ENCODE measurements at regions not wholly inside any gene's neighbourhood (a gene's known extent, or its start where the extent isn't known, plus 50 kb on each side); places are given as distances from the start of the nearest gene placed in this dataset.

DNA sequence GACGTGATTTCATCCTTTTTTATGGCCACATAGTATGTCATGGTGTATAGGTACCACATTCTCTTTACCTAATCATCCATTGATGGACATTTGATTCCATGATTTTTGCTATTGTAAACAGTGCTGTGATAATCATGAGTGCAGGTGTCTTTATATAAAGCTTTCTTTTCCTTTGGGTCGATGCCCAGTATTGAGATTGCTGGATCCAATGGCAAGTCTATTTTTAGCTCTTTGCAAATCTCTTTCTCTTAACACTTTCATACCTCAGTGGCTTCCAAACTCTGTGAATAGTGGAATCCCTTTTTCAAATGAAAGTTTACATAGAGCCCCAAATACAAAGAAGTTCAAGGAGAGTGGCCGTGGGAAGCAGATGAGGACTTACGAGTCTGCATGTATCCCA is 105.8 kb upstream of the SPTLC3 start:
- Histone ChIP-seq H3K9me3 (ENCODE audit: control insufficient read depth, low read length) (no peaks in the 10 kb centered on the region), H3K27ac (ENCODE audit: low read length) (peak overlapping the region; percentile 25), H3K27me3 (ENCODE audit: control insufficient read depth, insufficient read depth) (no peaks in the 10 kb centered on the region), H3K4me1 (ENCODE audit: control insufficient read depth, insufficient read depth, low read length) (no peaks in the 10 kb centered on the region), H3K4me3 (ENCODE audit: low read length) (no peak overlapping the region)
- peak; percentile 50 to 63 for ATAC-seq
- intact Hi-C loops (cut with DNase I): no loop called here
- no peak for DNase-seq
- WGBS: 51% methylated on average over 4 of the region's 4 CpGs

DNA sequence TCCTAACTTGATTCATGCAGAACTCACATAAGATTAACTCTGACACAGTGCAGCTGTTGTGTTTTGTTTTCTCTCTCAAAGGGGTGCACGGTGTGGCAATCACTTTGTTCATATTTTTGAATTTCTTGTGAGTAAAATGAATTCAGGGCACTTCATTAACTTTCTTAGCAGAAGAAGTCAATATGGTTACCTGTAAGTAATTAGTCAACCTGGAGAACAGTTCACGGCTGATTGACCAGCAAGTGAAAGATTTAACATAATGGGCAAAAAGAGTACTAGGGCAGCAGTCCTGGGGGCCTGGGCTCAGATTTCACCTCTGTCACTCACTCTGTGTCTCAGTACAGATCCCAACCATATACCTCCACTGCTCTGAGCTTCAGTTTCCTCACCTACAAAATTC is 102.4 kb upstream of the SPTLC3 start:
- DNase-seq (no peak), ATAC-seq (no peak)
- H3K9me3 ChIP-seq (ENCODE audit: control insufficient read depth, low read length): no peaks in the 10 kb centered on the region
- H3K27me3 ChIP-seq (ENCODE audit: control insufficient read depth, insufficient read depth): no peaks in the 10 kb centered on the region
- no peaks in the 10 kb centered on the region for H3K4me1 ChIP-seq (ENCODE audit: control insufficient read depth, insufficient read depth, low read length)
- intact Hi-C loops (cut with DNase I): no loop called here
- no peak overlapping the region for H3K27ac ChIP-seq (ENCODE audit: low read length)
- no peak overlapping the region for H3K4me3 ChIP-seq (ENCODE audit: low read length)
- WGBS: 71% methylated on average over 2 of the region's 2 CpGs

DNA sequence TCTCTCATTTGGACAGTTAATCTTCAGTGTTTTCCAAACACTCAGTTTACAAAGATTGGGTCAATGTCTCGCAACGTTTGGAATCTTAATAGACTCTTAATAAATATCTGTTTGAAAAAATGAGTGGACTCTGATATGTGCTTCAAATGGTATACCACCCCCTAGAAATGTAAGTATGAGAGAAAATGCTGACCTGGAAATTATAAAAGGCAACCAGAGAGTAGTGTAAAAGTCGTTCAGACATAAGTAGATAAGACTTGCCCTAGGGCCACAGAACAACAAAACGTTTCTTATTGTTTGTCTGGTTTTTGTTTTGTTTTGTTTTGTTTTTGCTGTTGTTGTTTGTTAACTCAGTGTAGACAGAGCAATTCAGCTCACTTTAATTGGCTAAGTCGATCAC is 97.4 kb upstream of the SPTLC3 start:
- no peak for DNase-seq
- Histone ChIP-seq H3K4me1 (ENCODE audit: control insufficient read depth, insufficient read depth, low read length) (no peaks in the 10 kb centered on the region), H3K27ac (ENCODE audit: low read length) (no peak overlapping the region), H3K9me3 (ENCODE audit: control insufficient read depth, low read length) (no peaks in the 10 kb centered on the region), H3K4me3 (ENCODE audit: low read length) (no peak overlapping the region), H3K27me3 (ENCODE audit: control insufficient read depth, insufficient read depth) (no peaks in the 10 kb centered on the region)
- 67% methylated on average over 5 of the region's 5 CpGs for WGBS
- ATAC-seq: no peak
- intact Hi-C loops (cut with DNase I): no loop called here

DNA sequence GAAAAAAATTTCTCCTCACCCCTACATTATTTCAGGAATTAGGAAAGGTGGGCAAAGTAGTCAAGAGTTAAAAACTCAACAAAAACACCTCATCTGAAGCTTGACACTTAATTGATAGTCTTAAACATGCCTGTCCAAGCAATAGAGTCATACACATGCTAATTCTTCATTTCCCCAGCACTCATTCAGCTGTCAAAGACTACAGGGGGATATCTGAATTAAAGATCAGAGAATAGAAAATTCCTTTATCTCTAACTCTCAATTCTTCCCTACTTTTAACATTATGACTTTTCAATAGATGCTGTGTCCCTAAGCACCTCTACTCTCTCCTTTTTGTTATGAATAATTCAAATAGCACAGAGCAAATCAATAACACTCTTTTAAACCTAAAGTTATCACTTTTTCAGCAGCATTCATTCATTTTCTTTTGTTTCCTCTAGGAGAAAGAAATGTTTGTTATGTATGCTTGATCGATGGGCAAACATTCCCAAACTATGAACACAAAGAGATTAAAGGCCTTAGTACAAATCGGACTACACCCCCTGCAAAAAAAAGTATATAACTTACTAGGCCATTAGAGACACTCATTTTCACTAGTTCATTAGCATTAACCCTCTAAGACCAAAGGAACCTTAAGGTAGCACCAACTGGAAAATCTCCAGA is 94.9 kb upstream of the SPTLC3 start:
- intact Hi-C loops (cut with DNase I): no loop called here
- Histone ChIP-seq H3K9me3 (ENCODE audit: control insufficient read depth, low read length) (no peaks in the 10 kb centered on the region), H3K4me3 (ENCODE audit: low read length) (no peak overlapping the region), H3K4me1 (ENCODE audit: control insufficient read depth, insufficient read depth, low read length) (no peaks in the 10 kb centered on the region), H3K27ac (ENCODE audit: low read length) (no peak overlapping the region), H3K27me3 (ENCODE audit: control insufficient read depth, insufficient read depth) (no peaks in the 10 kb centered on the region)
- 82% methylated on average over 2 of the region's 2 CpGs for whole genome bisulfite sequencing
- ATAC-seq: no peak
- no peak for DNase-seq

DNA sequence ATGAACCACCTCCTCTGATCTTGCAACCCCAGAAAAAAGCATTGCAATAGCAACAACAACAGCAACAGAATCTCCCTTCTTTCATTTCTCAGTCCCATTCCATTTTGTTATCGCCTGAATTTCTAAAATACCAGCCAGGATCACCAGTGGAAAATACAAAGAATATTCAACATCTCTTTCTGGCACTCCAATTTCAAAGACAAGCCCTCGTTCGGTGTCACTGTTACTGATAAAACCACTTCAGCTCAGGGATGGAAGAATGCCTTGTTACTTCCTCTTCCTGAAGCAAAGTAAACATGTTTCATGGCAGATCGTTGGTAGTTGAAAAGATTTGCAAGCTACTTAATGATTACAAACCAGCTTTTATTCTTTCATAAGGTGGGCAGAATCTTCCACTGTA is 94.0 kb upstream of the SPTLC3 start:
- 15% methylated on average over 4 of the region's 4 CpGs for WGBS
- intact Hi-C loops (cut with DNase I): no loop called here

DNA sequence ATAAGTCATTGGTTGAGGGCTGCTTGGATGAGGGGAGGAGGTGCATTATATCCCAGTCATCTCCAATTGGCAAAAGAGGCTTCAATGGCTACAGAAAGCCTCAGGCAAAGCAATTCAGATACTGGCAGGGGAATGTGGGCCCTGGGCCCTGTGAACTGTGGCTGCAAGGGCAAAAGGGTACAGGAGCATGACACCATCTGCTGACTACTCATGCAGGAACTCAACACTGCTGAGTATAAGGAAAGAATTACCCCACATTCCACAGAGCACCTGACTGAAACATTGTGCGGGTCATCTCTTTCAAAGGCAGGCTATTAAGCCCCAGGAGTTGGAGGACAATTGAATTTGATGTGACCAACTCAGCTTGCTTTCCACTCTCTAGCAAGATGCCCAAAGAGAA is 92.1 kb upstream of the SPTLC3 start:
- no peak for ATAC-seq
- intact Hi-C loops (cut with DNase I): no loop called here
- 92% methylated on average over 1 of the region's 1 CpG for WGBS

More for the DNA sequence above, 94.0 kb upstream of the SPTLC3 start:
- Histone ChIP-seq H3K9me3 (ENCODE audit: control insufficient read depth, low read length) (no peaks in the 10 kb centered on the region), H3K4me3 (ENCODE audit: low read length) (no peak overlapping the region), H3K27me3 (ENCODE audit: control insufficient read depth, insufficient read depth) (no peaks in the 10 kb centered on the region), H3K4me1 (ENCODE audit: control insufficient read depth, insufficient read depth, low read length) (no peaks in the 10 kb centered on the region), H3K27ac (ENCODE audit: low read length) (no peak overlapping the region)
- no peak for ATAC-seq
- DNase-seq: no peak

DNA sequence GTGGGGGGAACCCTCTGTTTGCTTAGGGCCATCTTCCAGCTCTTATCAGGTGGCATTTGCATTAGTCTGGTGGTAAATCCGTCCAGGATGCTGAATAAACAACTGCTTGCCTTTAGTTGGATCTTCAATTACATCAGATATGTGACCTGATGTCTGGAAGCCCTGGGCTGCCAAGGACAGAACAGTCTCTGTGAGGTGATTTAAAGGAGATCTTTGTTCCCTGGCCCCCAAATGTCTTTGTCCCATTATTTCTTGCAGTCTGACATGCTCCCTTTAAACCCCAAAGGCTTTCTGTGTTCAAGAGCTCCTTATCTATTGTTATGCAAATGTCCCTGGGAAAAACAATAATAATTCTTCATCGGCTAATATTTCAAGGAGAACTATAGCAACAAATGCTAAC is 84.6 kb upstream of the SPTLC3 start:
- H3K4me1 ChIP-seq (ENCODE audit: control insufficient read depth, insufficient read depth, low read length): no peaks in the 10 kb centered on the region
- no peak overlapping the region for H3K4me3 ChIP-seq (ENCODE audit: low read length)
- DNase-seq: no peak
- H3K27me3 ChIP-seq (ENCODE audit: control insufficient read depth, insufficient read depth): no peaks in the 10 kb centered on the region
- intact Hi-C loops (cut with DNase I): no loop called here
- ATAC-seq: no peak
- no peaks in the 10 kb centered on the region for H3K9me3 ChIP-seq (ENCODE audit: control insufficient read depth, low read length)
- 5% methylated on average over 2 of the region's 2 CpGs for WGBS
- no peak overlapping the region for H3K27ac ChIP-seq (ENCODE audit: low read length)

More for the DNA sequence above, 92.1 kb upstream of the SPTLC3 start:
- DNase-seq: no peak
- no peak overlapping the region for H3K27ac ChIP-seq (ENCODE audit: low read length)
- H3K27me3 ChIP-seq (ENCODE audit: control insufficient read depth, insufficient read depth): no peaks in the 10 kb centered on the region
- no peaks in the 10 kb centered on the region for H3K4me1 ChIP-seq (ENCODE audit: control insufficient read depth, insufficient read depth, low read length)
- no peak overlapping the region for H3K4me3 ChIP-seq (ENCODE audit: low read length)
- H3K9me3 ChIP-seq (ENCODE audit: control insufficient read depth, low read length): no peaks in the 10 kb centered on the region

DNA sequence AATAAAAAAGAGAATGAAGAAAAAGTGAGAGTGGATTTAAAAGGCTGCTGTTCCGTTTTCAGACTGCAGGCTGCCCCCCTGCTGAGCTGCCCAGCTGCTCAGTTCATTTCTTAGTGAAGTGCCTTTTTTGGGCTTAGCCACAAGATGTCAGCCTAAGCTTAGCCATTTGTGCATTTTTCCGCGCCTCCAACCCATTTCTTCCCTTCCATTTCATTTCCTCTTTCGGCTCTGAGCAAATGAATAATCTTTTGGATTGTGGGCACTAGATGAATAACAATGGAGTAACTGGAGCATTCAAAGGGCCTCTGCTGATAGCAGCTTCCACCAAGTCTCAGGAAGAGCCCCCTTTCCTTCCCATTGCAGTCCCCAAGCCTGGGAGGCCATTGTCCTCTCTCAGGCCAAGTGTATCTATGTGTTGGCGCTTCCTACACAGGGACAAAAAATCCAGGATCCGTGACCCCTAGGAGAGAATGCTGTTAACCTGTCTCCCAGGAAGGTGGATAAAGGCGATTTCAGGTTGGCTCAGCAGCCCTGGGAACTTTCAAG is 83.5 kb upstream of the SPTLC3 start:
- H3K27me3 ChIP-seq (ENCODE audit: control insufficient read depth, insufficient read depth): no peaks in the 10 kb centered on the region
- WGBS: 31% methylated on average over 7 of the region's 7 CpGs
- intact Hi-C loops (cut with DNase I): loop anchor here in 2 of 4 donors (5.0 kb wide), 2 partner anchors 37 to 177 kb away; no protein-coding TSS in a partner anchor
- no peak overlapping the region for H3K4me3 ChIP-seq (ENCODE audit: low read length)
- DNase-seq (peak; percentile 32 to 58 (median 55)), ATAC-seq (peak; percentile 84 to 88)
- H3K27ac ChIP-seq (ENCODE audit: low read length): no peak overlapping the region
- H3K9me3 ChIP-seq (ENCODE audit: control insufficient read depth, low read length): no peaks in the 10 kb centered on the region
- no peaks in the 10 kb centered on the region for H3K4me1 ChIP-seq (ENCODE audit: control insufficient read depth, insufficient read depth, low read length)

DNA sequence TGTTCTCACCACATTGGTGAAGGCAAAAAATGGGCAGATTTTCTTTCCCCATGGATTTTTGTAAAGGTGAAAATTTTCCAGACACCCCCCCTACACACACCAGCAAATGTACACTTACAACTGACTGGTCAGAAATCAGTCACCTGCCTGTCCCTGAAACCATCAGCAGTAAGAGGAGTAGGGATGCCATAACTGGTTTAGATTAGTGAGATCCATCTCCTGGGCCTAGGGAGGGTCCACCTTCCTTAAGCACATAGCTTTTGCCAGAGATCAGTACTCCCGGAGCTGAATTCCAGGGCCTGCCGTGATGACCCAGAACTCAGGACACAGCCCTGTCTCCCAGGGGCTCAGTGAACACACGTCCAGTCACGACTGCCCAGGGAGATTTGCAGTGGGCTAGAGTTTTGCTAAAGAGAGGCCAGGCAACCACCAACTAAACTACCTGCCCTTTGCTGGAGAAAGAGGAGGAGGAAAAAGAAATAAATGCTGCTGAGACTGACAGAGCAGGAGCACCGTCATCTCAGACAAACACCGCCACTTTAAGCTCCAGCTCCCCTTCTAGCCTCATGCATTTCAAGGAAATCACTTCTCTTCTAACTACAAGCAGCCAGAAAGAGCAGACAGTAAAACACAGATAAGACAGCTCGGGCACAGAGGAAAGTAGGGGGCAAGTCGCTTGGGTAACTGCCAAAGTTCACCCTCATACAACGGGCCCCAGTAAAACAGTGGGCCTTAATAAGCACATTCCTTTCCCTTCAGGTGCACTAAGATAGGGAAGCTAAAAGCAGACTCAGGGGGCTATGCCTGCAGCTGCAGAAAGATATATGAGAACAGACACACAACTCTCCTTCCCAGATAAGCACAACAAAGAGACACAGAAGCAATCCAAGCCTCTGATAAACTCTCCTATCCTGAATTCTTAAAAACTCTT is 82.6 kb upstream of the SPTLC3 start:
- ATAC-seq: no peak
- intact Hi-C loops (cut with DNase I): loop anchor here in 2 of 4 donors (5.0 kb wide), 2 partner anchors 36 to 176 kb away; no protein-coding TSS in a partner anchor
- WGBS: 44% methylated on average over 9 of the region's 9 CpGs
- Histone ChIP-seq H3K4me3 (ENCODE audit: low read length) (no peak overlapping the region), H3K9me3 (ENCODE audit: control insufficient read depth, low read length) (no peaks in the 10 kb centered on the region), H3K4me1 (ENCODE audit: control insufficient read depth, insufficient read depth, low read length) (no peaks in the 10 kb centered on the region), H3K27me3 (ENCODE audit: control insufficient read depth, insufficient read depth) (no peaks in the 10 kb centered on the region), H3K27ac (ENCODE audit: low read length) (no peak overlapping the region)
- no peak for DNase-seq

DNA sequence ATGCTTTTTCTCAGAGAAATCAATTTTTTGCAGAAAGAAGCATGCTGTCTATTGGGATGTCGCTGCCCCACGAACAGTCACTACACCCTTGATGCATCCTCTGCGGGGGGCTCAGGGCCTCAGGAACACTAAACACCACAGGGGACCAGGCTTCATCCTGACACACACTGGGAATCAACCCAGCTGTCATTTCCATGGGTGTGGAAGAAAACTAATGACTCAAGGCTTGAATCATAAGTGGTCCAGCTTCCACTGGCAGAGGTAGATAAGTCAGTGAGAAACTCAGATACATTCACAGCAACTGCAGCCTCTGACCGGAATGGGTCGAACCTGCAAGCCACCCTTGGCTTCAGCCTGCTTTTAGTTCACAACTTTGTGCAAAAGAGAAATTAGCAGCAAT is 81.3 kb upstream of the SPTLC3 start:
- no peak for ATAC-seq
- H3K27ac ChIP-seq (ENCODE audit: low read length): no peak overlapping the region
- intact Hi-C loops (cut with DNase I): loop anchor here in 2 of 4 donors (5.0 kb wide), 2 partner anchors 35 to 175 kb away; no protein-coding TSS in a partner anchor
- H3K9me3 ChIP-seq (ENCODE audit: control insufficient read depth, low read length): no peaks in the 10 kb centered on the region
- no peak overlapping the region for H3K4me3 ChIP-seq (ENCODE audit: low read length)
- H3K4me1 ChIP-seq (ENCODE audit: control insufficient read depth, insufficient read depth, low read length): no peaks in the 10 kb centered on the region
- no peak for DNase-seq
- H3K27me3 ChIP-seq (ENCODE audit: control insufficient read depth, insufficient read depth): no peaks in the 10 kb centered on the region
- WGBS: 86% methylated on average over 5 of the region's 5 CpGs

DNA sequence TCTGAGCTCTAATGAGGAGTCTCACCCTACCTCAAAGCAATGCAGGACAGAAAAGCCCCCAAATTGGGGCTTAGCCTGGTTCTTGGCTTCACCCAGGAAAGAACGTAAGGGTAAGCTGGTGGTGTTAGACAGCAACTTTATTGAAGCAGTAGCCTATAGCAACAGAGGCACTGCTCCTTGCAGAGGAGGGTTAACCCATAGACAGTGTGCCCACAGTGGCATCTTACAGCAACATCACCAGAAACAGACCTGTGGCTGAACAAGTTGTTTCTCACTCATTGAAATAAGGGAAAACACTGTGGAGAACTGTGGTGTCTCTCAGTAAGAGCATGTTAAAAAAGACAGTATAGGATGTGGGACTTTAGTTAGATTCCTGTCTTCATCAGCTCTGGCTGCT is 80.4 kb upstream of the SPTLC3 start:
- DNase-seq (no peak), ATAC-seq (no peak)
- 74% methylated on average over 1 of the region's 1 CpG for WGBS
- intact Hi-C loops (cut with DNase I): loop anchor here in 2 of 4 donors (5.0 kb wide), 2 partner anchors 34 to 174 kb away; no protein-coding TSS in a partner anchor
- Histone ChIP-seq H3K4me1 (ENCODE audit: control insufficient read depth, insufficient read depth, low read length) (no peaks in the 10 kb centered on the region), H3K9me3 (ENCODE audit: control insufficient read depth, low read length) (no peaks in the 10 kb centered on the region), H3K27me3 (ENCODE audit: control insufficient read depth, insufficient read depth) (no peaks in the 10 kb centered on the region), H3K4me3 (ENCODE audit: low read length) (no peak overlapping the region), H3K27ac (ENCODE audit: low read length) (no peak overlapping the region)

Measured in right cardiac atrium (tissue), 5 donors.